ENCODE measurements at regions not wholly inside any gene's neighbourhood (a gene's known extent, or its start where the extent isn't known, plus 50 kb on each side); places are given as distances from the start of the nearest gene placed in this dataset.

DNA sequence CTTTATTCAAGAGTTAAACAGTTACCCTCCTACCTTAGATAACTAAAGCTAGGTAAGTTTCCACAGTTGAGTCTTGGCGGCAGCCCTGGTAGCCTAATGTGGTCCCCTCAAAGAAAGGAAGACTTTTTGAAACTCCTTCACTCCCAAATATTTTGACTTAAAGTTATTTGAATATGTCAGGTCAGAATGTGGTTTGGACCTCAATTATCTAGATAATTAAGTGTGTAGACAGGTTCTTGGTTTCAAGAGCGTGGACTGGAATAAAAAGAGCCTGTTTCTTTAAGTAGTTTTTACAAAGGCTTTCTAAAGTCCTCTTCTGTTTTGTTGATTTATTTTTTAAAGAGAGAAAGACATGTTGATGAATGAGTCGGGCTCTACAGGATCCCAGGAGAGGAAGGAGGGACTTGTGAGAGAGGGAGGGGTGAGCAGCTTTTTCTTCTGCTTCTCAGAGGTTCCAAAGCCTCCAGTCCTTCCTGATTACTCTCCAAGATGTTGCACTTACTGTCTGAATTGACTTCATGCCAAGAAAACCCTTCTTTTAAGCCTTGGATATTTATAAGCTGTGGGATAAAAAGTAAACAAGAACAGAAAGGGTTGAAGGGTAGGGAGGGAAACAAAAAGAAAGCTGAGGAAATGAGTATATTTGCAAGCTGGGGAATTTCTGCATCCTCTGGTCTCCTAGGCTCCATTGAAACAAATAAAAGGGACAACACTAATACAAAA, 457.4 kb downstream of the IGSF11 start:
- Mint-ChIP-seq H3K4me1 (no peaks in the 10 kb centered on the region), H3K9me3 (no peaks in the 10 kb centered on the region), H3K27ac (no peak overlapping the region), H3K4me3 (no peak overlapping the region), H3K27me3 (no peaks in the 10 kb centered on the region), H3K36me3 (ENCODE audit: low read depth) (no peaks in the 10 kb centered on the region)
- ATAC-seq (ENCODE audit: low read depth) (no peak), DNase-seq (no peak)
- TF ChIP-seq, protein P1, sequence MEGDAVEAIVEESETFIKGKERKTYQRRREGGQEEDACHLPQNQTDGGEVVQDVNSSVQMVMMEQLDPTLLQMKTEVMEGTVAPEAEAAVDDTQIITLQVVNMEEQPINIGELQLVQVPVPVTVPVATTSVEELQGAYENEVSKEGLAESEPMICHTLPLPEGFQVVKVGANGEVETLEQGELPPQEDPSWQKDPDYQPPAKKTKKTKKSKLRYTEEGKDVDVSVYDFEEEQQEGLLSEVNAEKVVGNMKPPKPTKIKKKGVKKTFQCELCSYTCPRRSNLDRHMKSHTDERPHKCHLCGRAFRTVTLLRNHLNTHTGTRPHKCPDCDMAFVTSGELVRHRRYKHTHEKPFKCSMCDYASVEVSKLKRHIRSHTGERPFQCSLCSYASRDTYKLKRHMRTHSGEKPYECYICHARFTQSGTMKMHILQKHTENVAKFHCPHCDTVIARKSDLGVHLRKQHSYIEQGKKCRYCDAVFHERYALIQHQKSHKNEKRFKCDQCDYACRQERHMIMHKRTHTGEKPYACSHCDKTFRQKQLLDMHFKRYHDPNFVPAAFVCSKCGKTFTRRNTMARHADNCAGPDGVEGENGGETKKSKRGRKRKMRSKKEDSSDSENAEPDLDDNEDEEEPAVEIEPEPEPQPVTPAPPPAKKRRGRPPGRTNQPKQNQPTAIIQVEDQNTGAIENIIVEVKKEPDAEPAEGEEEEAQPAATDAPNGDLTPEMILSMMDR (IDR thresholded peaks at IDR 0.05), result no peak
- CTCF ChIA-PET, result no interaction called here
- POLR2A ChIA-PET, result no interaction called here
- intact Hi-C loops (cut with micrococcal nuclease), result no loop called here

DNA sequence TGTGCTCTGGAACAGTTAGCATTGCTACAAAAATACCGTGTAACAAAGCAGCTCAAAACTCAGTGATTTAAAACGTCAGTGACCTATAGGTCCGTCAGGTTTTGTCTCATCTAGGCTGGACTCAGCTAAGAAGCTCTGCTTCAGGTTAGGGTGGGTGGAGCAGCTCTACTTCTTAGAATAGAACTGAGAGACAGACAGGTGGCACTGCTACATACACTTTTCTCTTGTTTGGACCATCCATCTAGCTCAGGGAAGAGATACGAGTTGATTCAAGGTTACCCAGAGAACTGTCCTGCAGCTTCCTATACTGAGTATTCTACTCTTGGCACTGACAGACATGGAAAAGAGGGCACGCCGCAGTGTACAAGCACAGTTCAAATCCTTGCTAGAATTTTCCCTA, 456.1 kb downstream of the IGSF11 start:
- H3K4me3 Mint-ChIP-seq, result no peak overlapping the region
- ChIA-PET CTCF (no interaction called here), POLR2A (no interaction called here)
- intact Hi-C loops (cut with micrococcal nuclease), result no loop called here
- no peak overlapping the region for H3K27ac Mint-ChIP-seq
- TF ChIP-seq, protein P1 (IDR thresholded peaks at IDR 0.05), result no peak
- no peaks in the 10 kb centered on the region for H3K4me1 Mint-ChIP-seq
- no peak for DNase-seq
- no peak for ATAC-seq (ENCODE audit: low read depth)
- no peaks in the 10 kb centered on the region for H3K36me3 Mint-ChIP-seq (ENCODE audit: low read depth)
- H3K9me3 Mint-ChIP-seq, result no peaks in the 10 kb centered on the region
- no peaks in the 10 kb centered on the region for H3K27me3 Mint-ChIP-seq

DNA sequence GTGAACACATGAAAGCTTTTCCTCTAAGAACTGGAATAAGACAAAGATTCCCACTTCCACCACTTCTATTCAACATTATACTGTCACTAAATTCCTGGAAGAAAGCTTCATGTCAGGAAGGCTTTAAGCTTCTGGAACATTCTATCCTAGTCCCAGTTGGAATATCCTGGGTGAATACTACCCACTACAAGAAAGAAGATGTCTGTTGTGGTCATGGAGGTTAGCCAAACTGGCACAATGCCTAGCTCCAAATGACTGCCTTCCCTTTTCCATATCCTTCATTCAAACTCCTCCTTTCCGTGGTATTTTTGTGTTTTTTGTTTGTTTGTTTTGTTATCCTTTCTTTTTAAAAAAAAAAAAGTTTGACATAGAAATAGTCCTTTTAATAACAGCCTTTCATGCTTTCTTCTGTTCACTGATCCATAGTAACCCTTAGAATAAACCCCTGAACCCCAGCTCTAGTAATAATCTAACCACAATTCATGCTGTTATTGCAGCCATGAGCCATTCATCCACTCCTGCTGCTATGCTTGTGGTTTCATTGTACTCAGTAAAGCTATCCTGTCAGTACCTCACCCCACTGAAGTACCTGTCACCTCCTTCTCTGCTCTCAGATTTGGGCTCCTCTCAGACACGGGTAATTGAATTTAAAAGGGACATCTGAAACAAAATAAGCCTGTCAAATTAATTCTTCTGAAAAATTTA, 447.5 kb downstream of the IGSF11 start:
- POLR2A ChIA-PET, result no interaction called here
- Mint-ChIP-seq H3K27me3 (no peaks in the 10 kb centered on the region), H3K36me3 (ENCODE audit: low read depth) (no peaks in the 10 kb centered on the region), H3K27ac (no peak overlapping the region), H3K9me3 (no peaks in the 10 kb centered on the region), H3K4me1 (no peaks in the 10 kb centered on the region), H3K4me3 (no peak overlapping the region)
- DNase-seq, result no peak
- TF ChIP-seq, protein P1 (IDR thresholded peaks at IDR 0.05), result no peak
- no peak for ATAC-seq (ENCODE audit: low read depth)
- intact Hi-C loops (cut with micrococcal nuclease), result no loop called here
- CTCF ChIA-PET, result no interaction called here

DNA sequence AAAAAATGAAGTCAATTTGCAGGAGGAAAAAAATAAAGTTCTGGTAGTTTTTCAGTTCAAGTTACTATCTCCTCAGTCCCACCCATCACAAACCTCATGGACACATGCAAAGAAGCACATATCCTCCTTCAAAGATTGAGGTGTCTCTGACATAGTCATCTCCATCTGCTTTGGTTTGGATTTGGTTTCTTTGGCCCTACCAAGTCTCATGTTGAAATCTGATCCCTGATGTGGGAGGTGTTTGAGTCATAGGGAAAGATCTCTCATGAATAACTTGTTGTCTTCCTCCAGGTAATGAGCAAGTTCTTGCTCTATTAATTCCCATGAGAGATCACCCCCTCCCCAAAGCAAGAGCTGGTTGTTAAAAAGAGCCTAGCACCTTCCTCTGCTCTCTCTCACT, 446.8 kb downstream of the IGSF11 start:
- ChIA-PET POLR2A (no interaction called here), CTCF (no interaction called here)
- TF ChIP-seq, protein P1 (IDR thresholded peaks at IDR 0.05), result no peak
- H3K27ac Mint-ChIP-seq, result no peak overlapping the region
- H3K27me3 Mint-ChIP-seq, result no peaks in the 10 kb centered on the region
- peaks cover 2% of the 10 kb centered on the region for H3K9me3 Mint-ChIP-seq
- no peak for ATAC-seq (ENCODE audit: low read depth)
- H3K4me1 Mint-ChIP-seq, result no peaks in the 10 kb centered on the region
- H3K4me3 Mint-ChIP-seq, result no peak overlapping the region
- DNase-seq, result no peak
- intact Hi-C loops (cut with micrococcal nuclease), result no loop called here
- H3K36me3 Mint-ChIP-seq (ENCODE audit: low read depth), result no peaks in the 10 kb centered on the region

DNA sequence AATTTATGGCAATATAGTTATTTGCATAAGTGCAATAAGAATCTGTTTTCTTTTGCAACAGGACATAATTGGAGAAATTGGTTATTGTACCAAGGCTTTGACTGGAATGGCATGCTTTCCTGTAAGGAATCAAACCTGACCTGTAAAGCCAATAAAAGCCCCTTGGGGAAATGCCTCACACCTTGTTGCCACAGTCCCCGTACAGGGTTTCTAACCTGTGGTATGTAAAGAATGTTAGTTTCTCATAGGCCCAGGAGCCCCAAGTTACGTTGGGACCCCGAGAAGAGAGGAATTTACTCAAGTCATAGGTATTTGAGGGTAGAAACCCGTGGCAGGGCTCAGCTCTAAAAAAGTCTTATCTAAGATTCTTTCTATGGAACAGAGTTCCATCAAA, 441.4 kb downstream of the IGSF11 start:
- Mint-ChIP-seq H3K4me3 (no peak overlapping the region), H3K36me3 (ENCODE audit: low read depth) (no peaks in the 10 kb centered on the region), H3K27ac (no peak overlapping the region), H3K27me3 (no peaks in the 10 kb centered on the region), H3K4me1 (no peaks in the 10 kb centered on the region), H3K9me3 (peaks cover 12% of the 10 kb centered on the region)
- intact Hi-C loops (cut with micrococcal nuclease), result no loop called here
- no peak for DNase-seq
- POLR2A ChIA-PET, result no interaction called here
- TF ChIP-seq, protein P1 (IDR thresholded peaks at IDR 0.05), result no peak
- ATAC-seq (ENCODE audit: low read depth), result no peak
- CTCF ChIA-PET, result no interaction called here
